ENCODE measurements at regions not wholly inside any gene's neighbourhood (a gene's known extent, or its start where the extent isn't known, plus 50 kb on each side); places are given as distances from the start of the nearest gene placed in this dataset.

- no peaks in the 10 kb centered on the region for H3K4me1 ChIP-seq (replicated peaks)
- DNase-seq (ENCODE audit: low read depth in 1 of 2, low spot score in 2 of 2), result no peak
- no peaks in the 10 kb centered on the region for H3K9me3 ChIP-seq (replicated peaks)
- no peaks in the 10 kb centered on the region for H3K27me3 ChIP-seq (replicated peaks)
- no peak overlapping the region for H3K27ac ChIP-seq
- no peak overlapping the region for H3K4me3 ChIP-seq
- no peaks in the 10 kb centered on the region for H3K36me3 ChIP-seq
These were observed 528.5 kb upstream of the CCDC196 start for GRCh38 chr14:65957631-65958205.

GRCh38 chr14:65958664-65959562, 527.3 kb upstream of the CCDC196 start:
- no peak overlapping the region for H3K4me3 ChIP-seq
- no peaks in the 10 kb centered on the region for H3K36me3 ChIP-seq
- DNase-seq (ENCODE audit: low read depth in 1 of 2, low spot score in 2 of 2), result peak in 1 of 2 experiments; percentile 10
- no peak overlapping the region for H3K27ac ChIP-seq
- H3K4me1 ChIP-seq (replicated peaks), result no peaks in the 10 kb centered on the region
- no peaks in the 10 kb centered on the region for H3K9me3 ChIP-seq (replicated peaks)
- no peaks in the 10 kb centered on the region for H3K27me3 ChIP-seq (replicated peaks)

DNA sequence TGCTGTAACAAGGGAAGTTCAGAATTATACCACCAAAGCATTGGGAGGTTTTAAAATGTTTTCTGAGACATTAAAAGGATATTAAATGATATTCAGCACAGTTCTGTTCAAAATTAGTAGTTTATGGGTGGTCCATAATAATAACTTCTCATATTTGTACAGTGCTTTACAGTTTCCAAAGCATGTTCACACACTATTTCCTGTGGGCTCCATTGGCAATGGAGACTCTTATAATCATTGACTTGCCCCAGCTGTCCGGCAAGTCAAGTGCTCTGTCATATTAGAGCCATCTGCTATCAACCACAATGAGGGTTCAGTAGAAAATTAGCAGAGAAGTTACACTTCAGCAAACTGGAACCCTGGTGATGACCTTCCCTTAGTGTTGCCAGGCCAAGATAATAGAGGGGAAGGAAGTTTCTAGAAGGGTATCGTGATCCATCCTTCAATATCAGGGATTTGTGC, 526.6 kb upstream of the CCDC196 start:
- Histone ChIP-seq H3K27ac (no peak overlapping the region), H3K4me3 (no peak overlapping the region), H3K27me3 (replicated peaks) (no peaks in the 10 kb centered on the region), H3K36me3 (no peaks in the 10 kb centered on the region), H3K4me1 (replicated peaks) (no peaks in the 10 kb centered on the region), H3K9me3 (replicated peaks) (no peaks in the 10 kb centered on the region)
- DNase-seq (ENCODE audit: low read depth in 1 of 2, low spot score in 2 of 2), result no peak

- Histone ChIP-seq H3K36me3 (no peaks in the 10 kb centered on the region), H3K4me3 (no peak overlapping the region), H3K4me1 (replicated peaks) (no peaks in the 10 kb centered on the region), H3K27ac (no peak overlapping the region), H3K27me3 (replicated peaks) (no peaks in the 10 kb centered on the region), H3K9me3 (replicated peaks) (no peaks in the 10 kb centered on the region)
- no peak for DNase-seq (ENCODE audit: low read depth in 1 of 2, low spot score in 2 of 2)
These were observed 525.2 kb upstream of the CCDC196 start for GRCh38 chr14:65961004-65961403.

GRCh38 chr14:65962952-65963351, 523.2 kb upstream of the CCDC196 start:
- H3K27me3 ChIP-seq (replicated peaks), result no peaks in the 10 kb centered on the region
- no peak for DNase-seq (ENCODE audit: low read depth in 1 of 2, low spot score in 2 of 2)
- H3K36me3 ChIP-seq, result no peaks in the 10 kb centered on the region
- H3K9me3 ChIP-seq (replicated peaks), result no peaks in the 10 kb centered on the region
- H3K4me1 ChIP-seq (replicated peaks), result no peaks in the 10 kb centered on the region
- H3K27ac ChIP-seq, result no peak overlapping the region
- H3K4me3 ChIP-seq, result no peak overlapping the region

DNA sequence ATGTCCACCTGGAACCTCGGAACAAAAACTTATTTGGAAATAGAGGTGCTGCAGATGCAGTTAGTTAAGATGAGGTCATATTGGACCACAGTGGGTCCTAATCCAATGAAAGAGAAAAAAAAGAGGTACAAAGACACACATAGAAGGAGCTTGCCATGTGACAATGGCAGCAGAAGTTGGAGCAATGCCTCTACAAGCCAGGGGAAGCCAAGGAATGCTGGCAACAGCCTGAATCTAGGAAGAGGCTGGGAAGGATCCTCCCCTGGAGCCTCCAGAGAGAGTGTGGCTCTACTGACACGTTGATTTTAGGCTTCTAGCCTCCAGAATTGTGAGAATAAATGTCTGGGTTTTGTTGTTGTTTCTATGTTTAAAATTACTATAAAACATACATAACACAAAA, 521.8 kb upstream of the CCDC196 start:
- Histone ChIP-seq H3K4me1 (replicated peaks) (no peaks in the 10 kb centered on the region), H3K9me3 (replicated peaks) (no peaks in the 10 kb centered on the region), H3K27ac (no peak overlapping the region), H3K36me3 (no peaks in the 10 kb centered on the region), H3K4me3 (no peak overlapping the region), H3K27me3 (replicated peaks) (no peaks in the 10 kb centered on the region)
- DNase-seq (ENCODE audit: low read depth in 1 of 2, low spot score in 2 of 2), result no peak

GRCh38 chr14:65966188-65966587, 520.0 kb upstream of the CCDC196 start:
- Histone ChIP-seq H3K27me3 (replicated peaks) (no peaks in the 10 kb centered on the region), H3K9me3 (replicated peaks) (no peaks in the 10 kb centered on the region)

GRCh38 chr14:65972346-65972870, 513.8 kb upstream of the CCDC196 start:
- H3K4me3 ChIP-seq, result no peak overlapping the region
- H3K4me1 ChIP-seq (replicated peaks), result no peaks in the 10 kb centered on the region
- H3K27ac ChIP-seq, result no peak overlapping the region
- no peaks in the 10 kb centered on the region for H3K9me3 ChIP-seq (replicated peaks)
- no peaks in the 10 kb centered on the region for H3K27me3 ChIP-seq (replicated peaks)
- H3K36me3 ChIP-seq, result no peaks in the 10 kb centered on the region
- DNase-seq (ENCODE audit: low read depth in 1 of 2, low spot score in 2 of 2), result no peak

More at GRCh38 chr14:65966188-65966587, 520.0 kb upstream of the CCDC196 start:
- no peaks in the 10 kb centered on the region for H3K4me1 ChIP-seq (replicated peaks)
- no peak overlapping the region for H3K27ac ChIP-seq
- H3K4me3 ChIP-seq, result no peak overlapping the region
- no peak for DNase-seq (ENCODE audit: low read depth in 1 of 2, low spot score in 2 of 2)
- H3K36me3 ChIP-seq, result no peaks in the 10 kb centered on the region

- Histone ChIP-seq H3K9me3 (replicated peaks) (no peaks in the 10 kb centered on the region), H3K27ac (no peak overlapping the region), H3K36me3 (no peaks in the 10 kb centered on the region), H3K4me1 (replicated peaks) (no peaks in the 10 kb centered on the region), H3K4me3 (no peak overlapping the region), H3K27me3 (replicated peaks) (no peaks in the 10 kb centered on the region)
- no peak for DNase-seq (ENCODE audit: low read depth in 1 of 2, low spot score in 2 of 2)
These were observed 513.3 kb upstream of the CCDC196 start for GRCh38 chr14:65972891-65973290.

- Histone ChIP-seq H3K4me1 (replicated peaks) (no peaks in the 10 kb centered on the region), H3K27ac (no peak overlapping the region), H3K9me3 (replicated peaks) (no peaks in the 10 kb centered on the region), H3K36me3 (no peaks in the 10 kb centered on the region), H3K4me3 (no peak overlapping the region), H3K27me3 (replicated peaks) (no peaks in the 10 kb centered on the region)
- DNase-seq (ENCODE audit: low read depth in 1 of 2, low spot score in 2 of 2), result no peak
These were observed 510.3 kb upstream of the CCDC196 start for GRCh38 chr14:65975865-65976264.

DNA sequence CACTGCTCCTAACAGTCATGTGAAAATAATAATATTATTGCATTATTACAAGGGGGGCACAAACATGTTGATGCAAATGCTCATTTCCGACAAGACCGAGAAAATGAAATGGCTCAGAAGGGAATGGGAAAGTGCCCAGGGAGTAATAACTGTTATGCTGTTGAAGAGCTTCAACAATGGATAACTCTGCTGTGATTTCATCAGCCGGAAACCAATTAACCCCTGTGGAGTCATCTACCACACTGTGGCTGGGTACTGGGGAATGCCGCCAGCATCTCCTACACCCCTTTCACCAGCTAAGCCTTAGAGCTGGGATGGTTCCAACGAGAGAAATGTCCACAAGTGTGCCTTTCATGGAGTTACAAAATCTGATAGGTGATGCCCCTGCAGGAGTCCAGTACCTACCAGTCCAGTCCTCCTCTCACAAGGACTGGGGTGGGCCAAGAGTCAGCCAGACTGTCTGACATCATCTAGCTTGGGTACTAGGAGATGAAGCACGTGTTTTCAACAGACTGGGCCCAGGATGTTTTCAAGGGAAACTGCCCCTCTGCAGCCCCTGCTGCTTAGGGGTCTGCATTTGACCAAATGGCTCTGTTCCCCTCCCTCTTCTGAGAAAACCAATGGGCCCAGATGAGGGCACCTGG, 509.3 kb upstream of the CCDC196 start:
- DNase-seq (ENCODE audit: low read depth in 1 of 2, low spot score in 2 of 2), result no peak
- no peak overlapping the region for H3K4me3 ChIP-seq
- no peaks in the 10 kb centered on the region for H3K36me3 ChIP-seq
- H3K27me3 ChIP-seq (replicated peaks), result no peaks in the 10 kb centered on the region
- no peaks in the 10 kb centered on the region for H3K4me1 ChIP-seq (replicated peaks)
- H3K9me3 ChIP-seq (replicated peaks), result no peaks in the 10 kb centered on the region
- no peak overlapping the region for H3K27ac ChIP-seq

- Histone ChIP-seq H3K4me1 (replicated peaks) (no peaks in the 10 kb centered on the region), H3K27me3 (replicated peaks) (no peaks in the 10 kb centered on the region), H3K9me3 (replicated peaks) (no peaks in the 10 kb centered on the region)
These were observed 504.9 kb upstream of the CCDC196 start for GRCh38 chr14:65981192-65981843.

GRCh38 chr14:65986041-65986440, 500.1 kb upstream of the CCDC196 start:
- Histone ChIP-seq H3K4me3 (no peak overlapping the region), H3K4me1 (replicated peaks) (no peaks in the 10 kb centered on the region), H3K27ac (no peak overlapping the region), H3K27me3 (replicated peaks) (no peaks in the 10 kb centered on the region), H3K9me3 (replicated peaks) (no peaks in the 10 kb centered on the region), H3K36me3 (no peaks in the 10 kb centered on the region)
- no peak for DNase-seq (ENCODE audit: low read depth in 1 of 2, low spot score in 2 of 2)

More at GRCh38 chr14:65981192-65981843, 504.9 kb upstream of the CCDC196 start:
- H3K36me3 ChIP-seq, result no peaks in the 10 kb centered on the region
- H3K27ac ChIP-seq, result no peak overlapping the region
- no peak for DNase-seq (ENCODE audit: low read depth in 1 of 2, low spot score in 2 of 2)
- no peak overlapping the region for H3K4me3 ChIP-seq

Data from SJSA1 (cell line).